ENCODE measurements at regions not wholly inside any gene's neighbourhood (a gene's known extent, or its start where the extent isn't known, plus 50 kb on each side); places are given as distances from the start of the nearest gene placed in this dataset.
"Not testable (repeated sequence)": the region's sequence is repeated elsewhere in the genome, so short reads cannot be mapped to it uniquely, and the experiment has no call there.

DNA sequence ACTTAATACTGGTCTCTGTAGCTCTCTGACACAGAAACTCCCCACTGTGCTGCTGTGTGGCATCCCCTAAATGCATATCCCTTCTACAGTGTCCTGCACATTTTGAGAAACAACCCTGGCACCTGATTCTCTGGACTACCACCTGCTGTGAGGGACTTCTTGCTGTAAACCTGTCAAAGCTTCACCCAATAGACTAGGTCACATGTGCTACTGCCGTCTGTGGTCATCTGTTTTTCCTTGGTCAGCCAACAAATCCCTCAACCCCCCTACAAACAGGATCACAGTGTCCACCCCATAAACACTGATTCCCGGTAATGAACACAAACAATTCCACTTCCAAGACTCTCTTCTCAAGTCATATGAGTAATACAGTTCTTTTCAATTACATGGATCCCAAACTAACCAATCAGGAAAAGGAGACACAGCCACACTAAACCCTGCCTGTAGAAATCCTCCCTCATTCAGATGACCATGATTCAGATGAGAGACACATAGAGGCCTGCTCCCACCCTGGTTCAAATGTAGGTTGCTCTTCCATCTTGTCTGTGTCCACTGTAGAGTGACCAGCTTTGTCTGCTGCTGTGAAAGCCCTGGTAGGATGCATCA is 1157.4 kb downstream of the RPIA start:
- Mint-ChIP-seq H3K27me3 (ENCODE audit: low read depth) (no peaks in the 10 kb centered on the region), H3K4me3 (no peak overlapping the region), H3K27ac (no peak overlapping the region), H3K4me1 (no peaks in the 10 kb centered on the region), H3K9me3 (peaks cover 66% of the 10 kb centered on the region), H3K36me3 (no peaks in the 10 kb centered on the region)
- DNase-seq (ENCODE audit: low spot score in 2 of 2, unreplicated experiment in 2 of 2): no peak
- no peak for TF ChIP-seq CTCF (IDR thresholded peaks at IDR 0.05; ENCODE audit: unreplicated experiment)

- Mint-ChIP-seq H3K4me3 (no peak overlapping the region), H3K27me3 (ENCODE audit: low read depth) (no peaks in the 10 kb centered on the region), H3K27ac (no peak overlapping the region), H3K4me1 (no peaks in the 10 kb centered on the region), H3K36me3 (no peaks in the 10 kb centered on the region), H3K9me3 (peaks cover 62% of the 10 kb centered on the region)
- TF ChIP-seq CTCF (IDR thresholded peaks at IDR 0.05; ENCODE audit: unreplicated experiment): no peak
- no peak for DNase-seq (ENCODE audit: low spot score in 2 of 2, unreplicated experiment in 2 of 2)
These were observed 1158.3 kb downstream of the RPIA start for GRCh38 chr2:89849731-89850130.

GRCh38 chr2:89850481-89850880 is 1159.0 kb downstream of the RPIA start:
- Mint-ChIP-seq H3K27me3 (ENCODE audit: low read depth) (no peaks in the 10 kb centered on the region), H3K9me3 (peaks cover 58% of the 10 kb centered on the region), H3K27ac (no peak overlapping the region), H3K36me3 (no peaks in the 10 kb centered on the region), H3K4me3 (no peak overlapping the region), H3K4me1 (no peaks in the 10 kb centered on the region)
- DNase-seq (ENCODE audit: low spot score in 2 of 2, unreplicated experiment in 2 of 2): no peak
- no peak for TF ChIP-seq CTCF (IDR thresholded peaks at IDR 0.05; ENCODE audit: unreplicated experiment)

DNA sequence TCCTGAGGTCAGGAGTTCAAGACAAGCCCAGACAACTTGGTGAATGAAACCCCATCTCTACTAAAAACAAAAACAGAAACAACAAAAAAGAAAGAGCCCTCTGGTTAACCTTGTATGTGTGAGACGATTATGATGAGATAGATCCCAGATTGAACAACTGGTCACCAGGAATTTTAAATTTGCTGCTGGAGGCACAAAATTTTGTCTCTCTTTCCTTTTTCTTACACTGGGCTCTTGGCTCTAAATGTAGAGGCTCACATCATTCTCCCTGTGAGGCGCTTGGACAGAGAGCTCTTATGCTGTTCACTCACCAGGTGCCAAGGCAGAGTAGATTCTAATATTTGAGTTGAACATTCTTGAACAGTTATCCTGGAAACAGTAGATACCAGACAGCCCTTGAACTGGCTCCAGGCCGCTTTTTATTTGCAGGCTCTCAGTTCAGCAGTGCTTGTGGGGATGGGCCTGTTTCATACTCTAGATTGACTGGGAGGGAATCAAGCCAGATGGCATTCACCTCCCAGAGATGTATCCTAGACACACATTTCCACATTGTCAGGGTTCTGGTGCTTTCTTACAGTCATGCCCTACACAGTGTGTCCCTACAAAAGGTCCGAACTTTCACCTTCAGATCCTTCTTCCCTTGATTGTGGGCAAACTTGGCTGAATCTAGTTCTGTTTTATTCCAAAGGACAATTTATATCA is 1159.6 kb downstream of the RPIA start:
- no peaks in the 10 kb centered on the region for H3K4me1 Mint-ChIP-seq
- H3K27me3 Mint-ChIP-seq (ENCODE audit: low read depth): no peaks in the 10 kb centered on the region
- H3K36me3 Mint-ChIP-seq: no peaks in the 10 kb centered on the region
- H3K4me3 Mint-ChIP-seq: no peak overlapping the region
- no peak overlapping the region for H3K27ac Mint-ChIP-seq
- TF ChIP-seq CTCF (IDR thresholded peaks at IDR 0.05; ENCODE audit: unreplicated experiment): no peak
- no peak for DNase-seq (ENCODE audit: low spot score in 2 of 2, unreplicated experiment in 2 of 2)
- peaks cover 52% of the 10 kb centered on the region for H3K9me3 Mint-ChIP-seq

- no peaks in the 10 kb centered on the region for H3K36me3 Mint-ChIP-seq
- peaks cover 47% of the 10 kb centered on the region for H3K9me3 Mint-ChIP-seq
- H3K4me3 Mint-ChIP-seq: no peak overlapping the region
- no peaks in the 10 kb centered on the region for H3K27me3 Mint-ChIP-seq (ENCODE audit: low read depth)
- no peaks in the 10 kb centered on the region for H3K4me1 Mint-ChIP-seq
- no peak for TF ChIP-seq CTCF (IDR thresholded peaks at IDR 0.05; ENCODE audit: unreplicated experiment)
- H3K27ac Mint-ChIP-seq: no peak overlapping the region
- no peak for DNase-seq (ENCODE audit: low spot score in 2 of 2, unreplicated experiment in 2 of 2)
These were observed 1160.1 kb downstream of the RPIA start for GRCh38 chr2:89851583-89851905.

GRCh38 chr2:89853427-89853826 is 1162.0 kb downstream of the RPIA start:
- not testable (repeated sequence) for H3K27ac Mint-ChIP-seq; H3K36me3 Mint-ChIP-seq; DNase-seq (ENCODE audit: low spot score in 2 of 2, unreplicated experiment in 2 of 2); H3K27me3 Mint-ChIP-seq (ENCODE audit: low read depth); H3K4me3 Mint-ChIP-seq; H3K4me1 Mint-ChIP-seq
- peaks cover 32% of the 10 kb centered on the region for H3K9me3 Mint-ChIP-seq

DNA sequence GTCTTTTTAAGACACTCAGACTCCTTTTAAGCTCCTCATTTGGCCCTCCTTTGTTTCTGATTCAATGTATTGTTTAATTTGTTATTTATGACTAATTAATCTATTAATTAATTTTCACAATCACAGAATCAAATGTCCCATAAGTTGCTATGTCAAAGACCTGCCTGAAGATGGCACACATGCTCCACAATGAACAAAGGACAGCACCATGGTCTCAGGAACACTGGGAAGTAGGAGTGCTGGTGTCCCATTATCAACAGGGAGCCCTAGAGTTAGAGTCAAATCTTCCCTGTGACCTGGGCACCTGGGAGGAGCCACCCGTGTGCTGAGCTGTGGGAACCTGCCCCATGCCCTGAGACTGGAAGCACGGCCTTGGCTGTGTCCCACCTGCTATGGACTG is 1164.3 kb downstream of the RPIA start:
- not testable (repeated sequence) for H3K4me1 Mint-ChIP-seq; H3K4me3 Mint-ChIP-seq; H3K27me3 Mint-ChIP-seq (ENCODE audit: low read depth); H3K36me3 Mint-ChIP-seq; DNase-seq (ENCODE audit: low spot score in 2 of 2, unreplicated experiment in 2 of 2); H3K27ac Mint-ChIP-seq
- H3K9me3 Mint-ChIP-seq: peaks cover 11% of the 10 kb centered on the region

- DNase-seq (ENCODE audit: low spot score in 2 of 2, unreplicated experiment in 2 of 2); H3K4me3 Mint-ChIP-seq; H3K27ac Mint-ChIP-seq; H3K4me1 Mint-ChIP-seq; H3K27me3 Mint-ChIP-seq (ENCODE audit: low read depth); H3K36me3 Mint-ChIP-seq; H3K9me3 Mint-ChIP-seq: not testable (repeated sequence)
These were observed 1164.8 kb downstream of the RPIA start for GRCh38 chr2:89856305-89856704.

DNA sequence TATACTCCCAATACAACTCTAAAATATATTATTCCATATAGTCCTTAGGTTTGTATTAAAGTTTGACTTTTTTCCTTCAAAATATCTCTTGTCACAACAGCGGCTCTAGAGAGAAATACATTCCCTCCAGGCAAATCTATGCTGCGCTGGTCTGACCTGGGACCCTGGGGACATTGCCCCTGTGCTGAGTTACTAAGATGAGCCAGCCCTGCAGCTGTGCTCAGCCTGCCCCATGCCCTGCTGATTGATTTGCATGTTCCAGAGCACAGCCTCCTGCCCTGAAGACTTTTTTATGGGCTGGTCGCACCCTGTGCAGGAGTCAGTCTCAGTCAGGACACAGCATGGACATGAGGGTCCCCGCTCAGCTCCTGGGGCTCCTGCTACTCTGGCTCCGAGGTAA is 1170.7 kb downstream of the RPIA start:
- not testable (repeated sequence) for H3K27ac Mint-ChIP-seq; DNase-seq (ENCODE audit: low spot score in 2 of 2, unreplicated experiment in 2 of 2); H3K9me3 Mint-ChIP-seq; H3K4me3 Mint-ChIP-seq; H3K4me1 Mint-ChIP-seq; H3K27me3 Mint-ChIP-seq (ENCODE audit: low read depth); H3K36me3 Mint-ChIP-seq

Measured in mesothelial cell of epicardium (in vitro differentiated cells).